Neural progenitor cell (in vitro differentiated cells): ENCODE measurements at regions not wholly inside any gene's neighbourhood (a gene's known extent, or its start where the extent isn't known, plus 50 kb on each side); places are given as distances from the start of the nearest gene placed in this dataset.

ENCODE experiments used
- EZH2phosphoT487 ChIP-seq: fragments of 200-600 bp; sonication (generic); IDR thresholded peaks from 2 replicates; pipeline ENCODE4 v1.6.1; 2017; ENCODE audit warnings: antibody characterized with exemption
- TF ChIP-seq, protein P1 (sequence below): fragments of 200-600 bp; sonication (generic); IDR thresholded peaks from 2 replicates; pipeline ENCODE4 v1.5.1; 2017; ENCODE audit warnings: antibody characterized with exemption, mild to moderate bottlenecking

DNA sequence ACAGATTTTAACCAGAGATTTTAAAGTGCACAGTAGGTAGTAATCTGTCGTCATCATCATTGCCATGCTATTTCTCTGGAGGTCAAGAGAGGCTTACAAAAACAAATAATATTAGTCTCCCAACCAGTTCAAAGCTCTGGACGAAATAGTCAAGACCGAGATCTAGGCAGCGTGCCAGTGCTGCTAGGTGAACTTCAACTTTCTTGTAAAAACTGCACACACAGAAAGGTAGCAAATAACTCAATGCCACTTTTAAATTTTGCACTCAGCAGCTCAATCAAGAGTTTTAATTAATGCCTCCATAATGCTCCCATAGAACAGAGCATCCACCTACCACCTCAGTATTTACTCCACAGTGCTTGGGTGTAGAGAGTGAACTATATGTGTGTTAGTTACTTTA is 656.8 kb downstream of the IRX1 start:
- TF ChIP-seq, protein P1, sequence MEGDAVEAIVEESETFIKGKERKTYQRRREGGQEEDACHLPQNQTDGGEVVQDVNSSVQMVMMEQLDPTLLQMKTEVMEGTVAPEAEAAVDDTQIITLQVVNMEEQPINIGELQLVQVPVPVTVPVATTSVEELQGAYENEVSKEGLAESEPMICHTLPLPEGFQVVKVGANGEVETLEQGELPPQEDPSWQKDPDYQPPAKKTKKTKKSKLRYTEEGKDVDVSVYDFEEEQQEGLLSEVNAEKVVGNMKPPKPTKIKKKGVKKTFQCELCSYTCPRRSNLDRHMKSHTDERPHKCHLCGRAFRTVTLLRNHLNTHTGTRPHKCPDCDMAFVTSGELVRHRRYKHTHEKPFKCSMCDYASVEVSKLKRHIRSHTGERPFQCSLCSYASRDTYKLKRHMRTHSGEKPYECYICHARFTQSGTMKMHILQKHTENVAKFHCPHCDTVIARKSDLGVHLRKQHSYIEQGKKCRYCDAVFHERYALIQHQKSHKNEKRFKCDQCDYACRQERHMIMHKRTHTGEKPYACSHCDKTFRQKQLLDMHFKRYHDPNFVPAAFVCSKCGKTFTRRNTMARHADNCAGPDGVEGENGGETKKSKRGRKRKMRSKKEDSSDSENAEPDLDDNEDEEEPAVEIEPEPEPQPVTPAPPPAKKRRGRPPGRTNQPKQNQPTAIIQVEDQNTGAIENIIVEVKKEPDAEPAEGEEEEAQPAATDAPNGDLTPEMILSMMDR = no peak
- TF ChIP-seq EZH2phosphoT487 = no peak
